DOHH2 (cell line): ENCODE measurements at regions not wholly inside any gene's neighbourhood (a gene's known extent, or its start where the extent isn't known, plus 50 kb on each side); places are given as distances from the start of the nearest gene placed in this dataset.

Source experiments
- EZH2phosphoT487 ChIP-seq: fragments of 200-600 bp; sonication (generic); IDR thresholded peaks from 2 replicates; pipeline ENCODE4 v1.6.1; 2017; ENCODE audit warnings: borderline replicate concordance, mild to moderate bottlenecking, antibody characterized with exemption, low read length, moderate library complexity, mixed read lengths
- TF ChIP-seq, protein P1 (sequence below): fragments of 200-600 bp; sonication (generic); IDR thresholded peaks from one replicate; pipeline ENCODE4 v1.5.1; 2014; ENCODE audit warnings: antibody characterized with exemption, mild to moderate bottlenecking, low read depth, low read length; ENCODE audit not compliant: poor library complexity, severe bottlenecking

DNA sequence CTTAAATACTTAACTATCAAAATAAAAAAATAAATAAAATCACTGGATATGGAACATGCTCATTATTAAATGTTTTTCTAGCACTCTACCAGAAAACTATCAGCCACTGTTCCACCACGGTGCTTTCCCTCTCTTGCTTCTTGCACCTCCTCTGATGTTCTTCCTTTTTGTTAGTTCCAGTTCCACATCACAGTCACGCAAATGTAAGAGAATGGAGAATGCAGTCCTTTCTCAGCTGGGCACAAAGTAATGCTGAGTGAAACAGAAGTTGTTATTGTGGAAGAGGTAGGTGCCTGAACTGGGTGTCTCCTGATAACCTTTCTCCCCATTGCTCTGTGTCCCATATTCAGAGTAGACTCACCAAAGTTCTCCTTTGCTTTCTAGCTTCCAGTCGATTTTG, 1116.9 kb upstream of the TMEM132C start:
- TF ChIP-seq, protein P1, sequence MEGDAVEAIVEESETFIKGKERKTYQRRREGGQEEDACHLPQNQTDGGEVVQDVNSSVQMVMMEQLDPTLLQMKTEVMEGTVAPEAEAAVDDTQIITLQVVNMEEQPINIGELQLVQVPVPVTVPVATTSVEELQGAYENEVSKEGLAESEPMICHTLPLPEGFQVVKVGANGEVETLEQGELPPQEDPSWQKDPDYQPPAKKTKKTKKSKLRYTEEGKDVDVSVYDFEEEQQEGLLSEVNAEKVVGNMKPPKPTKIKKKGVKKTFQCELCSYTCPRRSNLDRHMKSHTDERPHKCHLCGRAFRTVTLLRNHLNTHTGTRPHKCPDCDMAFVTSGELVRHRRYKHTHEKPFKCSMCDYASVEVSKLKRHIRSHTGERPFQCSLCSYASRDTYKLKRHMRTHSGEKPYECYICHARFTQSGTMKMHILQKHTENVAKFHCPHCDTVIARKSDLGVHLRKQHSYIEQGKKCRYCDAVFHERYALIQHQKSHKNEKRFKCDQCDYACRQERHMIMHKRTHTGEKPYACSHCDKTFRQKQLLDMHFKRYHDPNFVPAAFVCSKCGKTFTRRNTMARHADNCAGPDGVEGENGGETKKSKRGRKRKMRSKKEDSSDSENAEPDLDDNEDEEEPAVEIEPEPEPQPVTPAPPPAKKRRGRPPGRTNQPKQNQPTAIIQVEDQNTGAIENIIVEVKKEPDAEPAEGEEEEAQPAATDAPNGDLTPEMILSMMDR: no peak
- TF ChIP-seq EZH2phosphoT487: no peak
